Astrocyte of the cerebellum (primary cell): ENCODE measurements at regions not wholly inside any gene's neighbourhood (a gene's known extent, or its start where the extent isn't known, plus 50 kb on each side); places are given as distances from the start of the nearest gene placed in this dataset.

Experiments used
- DNase-seq: peaks from one replicate; pipeline ENCODE4 v3.0.0-alpha.2; 2011; ENCODE audit warnings: low read depth
- H3K4me3 ChIP-seq: 2 replicates; pipeline ENCODE4 v1.5.1; 2011; ENCODE audit warnings: mild to moderate bottlenecking, low read depth, low read length, moderate library complexity
- in situ Hi-C: cut with HindIII; loops from 2 replicates; pipeline ENCODE4 v1.10.0; 2017; ENCODE audit warnings: low sequenced_read_pairs
- TF ChIP-seq, protein P1 (sequence below): IDR thresholded peaks from 2 replicates; pipeline ENCODE4 v1.5.1; 2012; ENCODE audit warnings: low read length, low read depth, moderate library complexity, mild to moderate bottlenecking; ENCODE audit errors: missing control alignments

DNA sequence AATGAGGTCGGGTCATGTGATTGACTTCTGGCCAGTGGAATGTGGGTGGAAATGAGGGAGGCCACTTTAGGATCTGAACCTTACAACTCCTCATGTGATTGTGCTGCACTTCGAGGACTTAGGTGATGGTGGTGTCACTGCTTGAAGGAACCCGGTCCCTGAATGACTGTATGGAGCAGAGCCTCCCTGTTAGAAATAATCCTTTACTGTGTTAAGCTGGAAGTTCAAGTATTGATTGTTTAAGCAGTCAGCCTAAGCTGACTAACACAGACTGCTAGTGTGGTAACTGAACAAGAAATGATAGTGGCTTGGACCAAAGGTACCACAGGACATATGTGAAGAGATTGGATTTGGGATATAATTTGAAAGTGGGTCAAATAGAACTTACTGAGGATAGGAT, 138.0 kb downstream of the OPN5 start:
- in situ Hi-C loops: no loop called here
- TF ChIP-seq, protein P1, sequence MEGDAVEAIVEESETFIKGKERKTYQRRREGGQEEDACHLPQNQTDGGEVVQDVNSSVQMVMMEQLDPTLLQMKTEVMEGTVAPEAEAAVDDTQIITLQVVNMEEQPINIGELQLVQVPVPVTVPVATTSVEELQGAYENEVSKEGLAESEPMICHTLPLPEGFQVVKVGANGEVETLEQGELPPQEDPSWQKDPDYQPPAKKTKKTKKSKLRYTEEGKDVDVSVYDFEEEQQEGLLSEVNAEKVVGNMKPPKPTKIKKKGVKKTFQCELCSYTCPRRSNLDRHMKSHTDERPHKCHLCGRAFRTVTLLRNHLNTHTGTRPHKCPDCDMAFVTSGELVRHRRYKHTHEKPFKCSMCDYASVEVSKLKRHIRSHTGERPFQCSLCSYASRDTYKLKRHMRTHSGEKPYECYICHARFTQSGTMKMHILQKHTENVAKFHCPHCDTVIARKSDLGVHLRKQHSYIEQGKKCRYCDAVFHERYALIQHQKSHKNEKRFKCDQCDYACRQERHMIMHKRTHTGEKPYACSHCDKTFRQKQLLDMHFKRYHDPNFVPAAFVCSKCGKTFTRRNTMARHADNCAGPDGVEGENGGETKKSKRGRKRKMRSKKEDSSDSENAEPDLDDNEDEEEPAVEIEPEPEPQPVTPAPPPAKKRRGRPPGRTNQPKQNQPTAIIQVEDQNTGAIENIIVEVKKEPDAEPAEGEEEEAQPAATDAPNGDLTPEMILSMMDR: no peak

DNA sequence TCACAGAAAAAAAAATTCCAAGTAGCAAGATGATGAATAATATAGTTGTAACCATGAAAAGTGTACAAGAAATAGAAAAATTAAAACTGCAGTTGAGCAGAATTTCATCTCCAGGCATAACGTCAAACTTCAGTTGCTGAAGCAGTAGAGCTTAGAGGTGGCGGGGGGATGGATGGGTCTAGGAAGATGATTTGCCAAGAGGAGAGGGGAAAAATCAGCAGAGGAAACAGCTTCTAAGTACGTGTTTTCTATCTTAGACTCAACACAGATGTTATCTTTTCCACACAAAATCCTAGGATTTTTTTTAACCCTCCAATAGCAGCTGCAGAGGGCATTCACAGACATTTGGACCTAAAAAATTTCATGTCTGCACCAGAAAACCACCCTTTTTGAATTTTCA, 136.0 kb downstream of the OPN5 start:
- DNase-seq: no peak
- H3K4me3 ChIP-seq: no peak overlapping the region
- TF ChIP-seq, protein P1: no peak
- in situ Hi-C loops: no loop called here

More for the DNA sequence above, 138.0 kb downstream of the OPN5 start:
- no peak overlapping the region for H3K4me3 ChIP-seq
- DNase-seq: no peak

DNA sequence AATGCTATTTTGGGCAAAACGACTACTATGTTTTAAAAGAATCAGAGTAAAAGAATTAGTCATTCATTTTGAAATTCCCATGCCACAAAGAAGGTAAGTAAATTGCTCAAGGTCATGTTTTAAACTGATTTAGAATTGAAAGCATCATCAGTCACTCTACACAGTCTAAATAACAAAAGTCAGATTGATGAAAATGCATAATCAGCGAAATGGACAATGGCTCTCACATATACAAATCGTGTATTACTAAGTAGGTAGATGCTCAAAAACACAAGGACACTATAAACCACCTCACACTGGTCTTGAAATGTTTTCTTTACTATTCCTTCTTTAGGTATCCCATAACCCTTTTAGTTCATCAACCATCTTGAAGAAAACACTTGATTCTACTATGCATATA, 135.4 kb downstream of the OPN5 start:
- TF ChIP-seq, protein P1: no peak
- in situ Hi-C loops: no loop called here
- H3K4me3 ChIP-seq: no peak overlapping the region
- DNase-seq: no peak

DNA sequence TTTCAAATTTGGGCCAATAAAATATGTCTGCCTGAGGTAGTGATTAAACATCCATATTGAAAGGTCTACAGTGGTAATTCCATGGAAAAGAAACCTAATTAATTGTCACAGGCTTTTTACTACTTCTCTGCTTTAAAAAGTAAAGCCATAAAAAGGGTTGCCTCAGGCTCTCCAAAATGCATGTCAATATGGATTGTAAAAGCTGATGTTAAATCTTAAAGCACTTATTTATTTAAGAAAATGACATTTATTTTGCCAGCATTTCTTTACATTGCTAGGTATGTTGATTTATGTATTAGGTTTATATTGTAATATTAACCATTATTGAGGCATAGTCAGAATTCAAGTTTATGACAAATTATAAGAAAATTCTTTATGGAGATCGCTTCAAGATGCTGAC, 133.2 kb downstream of the OPN5 start:
- in situ Hi-C loops: no loop called here
- H3K4me3 ChIP-seq: no peak overlapping the region
- TF ChIP-seq, protein P1: no peak

DNA sequence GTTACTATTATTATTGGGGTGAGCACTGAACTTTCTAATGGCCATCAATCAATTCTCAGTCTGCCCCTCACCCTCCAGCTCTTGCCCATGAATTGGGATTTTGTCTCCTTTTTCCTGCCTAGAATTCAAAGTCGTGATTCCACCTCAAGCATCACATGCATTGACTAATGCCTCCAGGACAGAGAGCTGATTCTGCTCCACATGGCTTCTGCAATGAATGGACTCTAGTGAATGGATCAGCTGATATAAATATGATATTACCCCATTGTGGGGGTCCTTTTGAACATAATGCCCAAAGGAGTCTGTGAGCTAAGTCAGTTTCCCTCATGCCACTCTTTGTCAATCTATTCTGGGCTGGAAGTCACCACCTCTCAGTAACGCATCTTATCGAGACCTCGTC, 126.4 kb downstream of the OPN5 start:
- no peak overlapping the region for H3K4me3 ChIP-seq
- DNase-seq: no peak
- in situ Hi-C loops: no loop called here
- TF ChIP-seq, protein P1: no peak

More for the DNA sequence above, 133.2 kb downstream of the OPN5 start:
- DNase-seq: no peak

DNA sequence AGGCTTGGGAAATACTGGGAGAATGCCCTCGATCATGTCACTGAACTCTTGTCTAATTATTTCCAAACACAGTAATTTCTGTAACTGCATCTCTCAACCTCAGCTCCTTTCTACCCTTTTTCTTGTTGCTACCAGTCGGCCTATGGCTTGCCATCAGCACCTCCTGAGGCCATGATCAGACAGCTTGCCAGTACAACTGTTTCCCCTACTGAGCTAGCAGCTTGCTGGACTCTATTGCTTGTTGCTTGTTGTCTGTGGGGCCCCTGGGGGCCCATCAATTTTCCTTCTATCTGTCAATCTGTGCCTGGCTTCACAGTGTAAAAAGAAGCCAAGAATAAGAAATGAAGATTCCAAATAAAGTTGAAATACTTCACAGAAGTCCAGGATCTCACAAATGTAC, 123.9 kb downstream of the OPN5 start:
- TF ChIP-seq, protein P1: no peak
- DNase-seq: no peak
- no peak overlapping the region for H3K4me3 ChIP-seq
- in situ Hi-C loops: no loop called here

DNA sequence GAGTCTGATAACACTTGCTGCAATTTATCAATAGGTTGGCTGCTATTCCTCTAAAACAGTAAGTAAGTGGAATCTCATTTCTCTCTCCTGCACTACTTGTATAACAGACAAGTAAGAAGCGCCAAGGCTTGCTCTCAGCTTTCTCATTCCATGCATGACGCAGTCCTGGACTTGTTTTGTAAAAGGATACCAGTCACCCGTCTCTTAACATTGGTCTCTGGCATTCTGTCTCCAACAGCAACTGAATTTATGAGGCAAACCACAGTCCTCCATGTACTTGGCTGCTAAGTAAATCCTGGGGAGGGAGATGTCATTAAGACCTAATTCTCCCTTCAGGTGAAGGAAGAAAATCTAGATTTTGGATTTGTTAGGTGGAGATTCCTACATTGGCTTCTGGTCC, 115.4 kb downstream of the OPN5 start:
- in situ Hi-C loops: no loop called here
- DNase-seq: no peak
- no peak overlapping the region for H3K4me3 ChIP-seq
- TF ChIP-seq, protein P1: no peak
